NOMO-1 (cell line): ENCODE measurements at regions not wholly inside any gene's neighbourhood (a gene's known extent, or its start where the extent isn't known, plus 50 kb on each side); places are given as distances from the start of the nearest gene placed in this dataset.
"Not testable (repeated sequence)": the region's sequence is repeated elsewhere in the genome, so short reads cannot be mapped to it uniquely, and the experiment has no call there.

ENCODE experiments used
- DNase-seq, 2 experiments: peaks; one replicate each; lab custom pipeline; 2025; ENCODE audit not compliant: unreplicated experiment in 2 of 2; lab: John Stamatoyannopoulos, UW

GRCh38 chr2:121142452-121142851, 142.6 kb downstream of the TFCP2L1 start:
- DNase-seq, result no peak

DNA sequence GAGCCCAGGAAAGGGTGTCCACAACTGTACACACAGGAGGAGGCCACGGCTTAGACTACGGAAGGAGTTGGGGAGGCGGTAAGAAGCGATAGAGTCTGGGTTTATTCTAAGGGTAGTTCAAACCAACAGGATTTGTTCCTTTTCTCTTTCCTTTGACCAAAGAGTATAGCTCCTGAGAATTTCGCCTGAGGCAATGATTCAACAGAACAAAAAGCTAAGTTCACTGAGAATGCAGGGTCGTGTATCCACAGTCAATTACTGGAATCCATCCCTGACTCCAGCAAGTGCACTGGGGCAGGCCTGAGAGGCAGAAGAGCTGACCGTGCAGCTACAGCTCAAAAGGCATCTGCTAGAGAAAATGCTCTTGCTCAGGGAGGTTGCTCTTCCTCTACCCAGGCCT, 140.9 kb downstream of the TFCP2L1 start:
- no peak for DNase-seq

DNA sequence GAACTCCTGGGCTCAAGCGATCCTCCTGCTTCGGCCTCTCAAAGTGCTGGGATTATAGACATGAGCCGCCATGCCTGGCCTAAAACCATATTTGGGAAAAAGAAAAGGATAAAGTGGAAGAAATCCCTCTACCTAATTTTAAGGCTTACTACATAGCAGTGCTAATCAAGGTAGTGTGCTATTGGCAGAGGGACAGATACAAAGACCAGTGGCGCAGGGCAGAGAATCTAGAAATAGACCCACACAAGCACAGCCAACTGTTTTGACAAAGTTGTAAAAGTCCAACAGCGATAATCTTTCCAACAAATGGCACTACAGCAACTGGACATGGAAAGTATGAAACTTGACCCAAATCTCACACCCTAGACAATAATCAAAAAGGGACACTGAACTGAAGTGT, 138.4 kb downstream of the TFCP2L1 start:
- no peak for DNase-seq

DNA sequence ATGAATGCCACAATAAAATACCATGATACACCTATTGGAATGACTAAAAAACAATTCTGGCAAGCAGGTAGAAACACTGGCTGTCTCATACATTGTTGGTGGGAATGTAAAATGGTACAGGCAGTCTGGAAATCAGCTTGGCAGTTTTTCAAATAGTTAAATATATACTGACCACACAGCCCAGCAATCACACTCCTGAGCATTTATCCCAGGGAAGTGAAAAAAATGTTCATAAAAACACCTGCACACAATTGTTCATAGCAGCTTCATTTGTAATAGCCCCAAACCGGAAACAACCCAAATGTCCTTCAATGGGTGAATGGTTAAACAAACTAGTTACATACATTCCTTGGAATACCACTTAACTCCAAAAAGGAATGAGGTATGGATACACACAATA, 137.2 kb downstream of the TFCP2L1 start:
- no peak for DNase-seq

DNA sequence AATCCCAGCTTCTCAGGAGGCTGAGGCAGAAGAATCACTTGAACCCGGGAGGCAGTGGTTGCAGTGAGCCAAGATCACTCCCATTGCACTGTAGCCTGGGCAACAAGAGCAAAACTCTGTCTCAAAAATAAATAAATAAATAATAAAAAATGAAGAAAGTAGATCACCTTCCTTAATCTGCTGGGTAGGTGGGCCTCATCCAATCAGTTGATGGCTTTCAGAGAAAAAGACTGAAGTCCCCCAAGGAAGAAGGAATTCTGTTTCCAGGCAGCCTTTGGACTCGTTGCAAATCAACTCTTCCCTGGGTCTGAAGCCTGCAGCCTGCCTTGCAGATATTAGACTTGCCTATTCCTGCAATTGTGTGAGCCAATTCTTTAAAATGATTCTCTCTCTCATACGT, 136.5 kb downstream of the TFCP2L1 start:
- no peak for DNase-seq

GRCh38 chr2:121149384-121149783, 135.6 kb downstream of the TFCP2L1 start:
- no peak for DNase-seq

DNA sequence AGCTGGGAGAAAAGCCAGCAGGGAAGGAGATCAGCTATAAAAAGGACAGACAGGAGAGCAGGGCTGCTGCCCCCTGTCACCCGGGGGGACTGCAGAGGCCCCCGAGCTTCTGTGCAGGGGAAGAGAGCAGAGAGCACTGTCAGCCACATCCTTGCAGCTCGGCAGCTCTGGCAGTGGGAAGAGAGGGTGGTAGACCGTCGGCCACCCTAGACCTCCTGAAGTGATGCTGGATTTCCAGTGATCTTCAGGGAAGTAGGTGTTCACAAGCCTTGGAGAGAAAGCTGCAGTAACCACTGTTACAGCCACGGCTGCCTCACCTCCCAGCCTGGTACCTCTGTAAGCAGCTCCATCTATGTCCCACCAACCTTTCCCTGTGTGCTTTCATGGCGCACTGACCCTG, 134.9 kb downstream of the TFCP2L1 start:
- no peak for DNase-seq

DNA sequence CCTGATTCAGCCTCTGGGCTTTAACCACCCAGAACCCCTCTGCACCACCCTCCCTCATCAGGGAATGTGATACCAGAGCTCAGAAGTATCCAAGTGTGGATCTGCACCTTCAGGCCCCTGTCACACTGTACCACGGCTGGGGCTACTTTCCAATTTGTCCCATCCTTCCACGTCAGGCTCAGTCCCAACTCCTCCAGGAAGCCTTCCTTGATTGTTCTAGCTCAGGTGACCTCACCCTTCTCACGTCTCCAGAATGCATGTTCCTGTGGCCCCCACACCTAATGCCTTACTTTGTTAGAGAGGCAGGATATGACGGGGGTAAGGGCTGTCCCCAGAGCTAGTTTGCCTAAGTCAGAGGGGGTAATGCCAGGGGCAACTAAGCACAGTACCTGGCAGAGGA, 134.3 kb downstream of the TFCP2L1 start:
- DNase-seq, result no peak

DNA sequence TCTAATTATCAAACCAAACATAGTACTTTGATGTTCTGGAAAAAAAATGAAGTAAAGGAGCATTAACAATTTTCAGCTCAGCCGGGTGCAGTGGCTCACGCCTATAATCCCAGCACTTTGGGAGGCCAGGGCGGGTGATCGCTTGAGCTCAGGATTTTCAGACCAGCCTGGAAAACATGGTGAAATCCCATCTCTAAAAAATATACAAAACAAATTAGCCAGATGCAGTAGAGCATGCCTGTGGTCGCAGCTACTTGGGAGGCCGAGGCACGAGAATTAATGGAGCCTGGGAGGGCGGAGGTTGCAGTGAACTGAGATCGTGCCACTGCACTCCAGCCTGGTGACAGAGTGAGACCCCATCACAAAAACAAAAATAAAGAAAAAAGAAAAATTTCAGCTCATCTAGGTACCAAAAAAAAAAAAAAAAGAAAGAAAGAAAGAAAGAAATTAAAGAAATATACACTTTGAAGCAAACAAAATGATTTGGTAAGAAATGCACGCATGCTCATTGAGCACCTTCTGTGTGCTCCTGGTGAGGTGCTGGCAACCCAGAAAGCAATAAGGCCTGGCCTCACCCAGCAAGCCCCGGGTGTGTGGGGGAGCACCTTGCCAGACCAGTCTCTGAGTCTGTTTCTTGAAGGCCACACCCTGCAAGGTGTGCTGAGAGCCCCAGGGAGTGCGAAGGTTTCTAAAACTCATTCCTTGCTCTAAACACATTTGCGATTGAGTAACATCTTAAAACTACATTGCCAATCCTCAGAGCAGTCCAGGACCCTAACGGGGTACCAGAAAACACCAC, 133.5 kb downstream of the TFCP2L1 start:
- no peak for DNase-seq

DNA sequence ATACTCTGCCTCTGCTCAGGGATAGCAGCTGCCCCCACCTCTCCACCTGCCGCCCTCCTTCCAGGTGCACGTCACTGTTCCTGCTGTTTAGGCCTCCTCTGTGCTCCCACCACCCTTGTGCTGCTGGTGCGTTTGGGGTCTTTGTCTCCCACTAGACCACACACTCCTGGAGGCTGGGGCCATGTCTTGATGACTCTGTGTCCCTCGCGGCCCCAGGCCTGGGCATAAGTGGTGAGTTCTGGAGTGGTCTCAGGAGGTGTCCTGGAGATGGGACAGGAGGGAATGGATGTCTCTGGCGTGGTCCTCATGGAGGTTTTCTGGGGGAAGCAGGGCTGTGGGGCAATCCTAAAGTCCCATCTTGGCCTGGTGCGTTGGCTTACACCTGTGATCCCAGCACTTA, 132.1 kb downstream of the TFCP2L1 start:
- no peak for DNase-seq

DNA sequence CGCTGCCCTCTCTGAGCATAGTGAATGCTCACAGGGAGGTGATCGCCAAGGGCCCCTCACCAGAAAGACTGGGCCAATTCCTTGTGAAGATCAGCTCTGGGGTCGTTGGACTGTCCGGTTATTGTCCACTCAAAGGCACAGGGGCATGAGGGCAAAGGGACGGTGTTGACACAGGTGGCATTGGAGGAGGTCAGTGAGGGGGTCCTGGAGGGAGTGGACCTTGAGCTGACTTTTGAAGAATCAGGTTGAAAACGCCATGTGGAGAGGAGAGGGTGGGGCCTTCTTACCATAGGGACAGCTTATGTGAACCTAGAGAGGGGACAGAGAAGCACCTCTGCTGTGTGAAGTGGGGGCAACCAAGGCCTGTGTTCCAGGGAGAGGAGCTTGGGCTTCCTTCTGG, 131.5 kb downstream of the TFCP2L1 start:
- no peak for DNase-seq

GRCh38 chr2:121155502-121156056, 129.4 kb downstream of the TFCP2L1 start:
- no peak for DNase-seq

GRCh38 chr2:121157481-121157880, 127.5 kb downstream of the TFCP2L1 start:
- not testable (repeated sequence) for DNase-seq

DNA sequence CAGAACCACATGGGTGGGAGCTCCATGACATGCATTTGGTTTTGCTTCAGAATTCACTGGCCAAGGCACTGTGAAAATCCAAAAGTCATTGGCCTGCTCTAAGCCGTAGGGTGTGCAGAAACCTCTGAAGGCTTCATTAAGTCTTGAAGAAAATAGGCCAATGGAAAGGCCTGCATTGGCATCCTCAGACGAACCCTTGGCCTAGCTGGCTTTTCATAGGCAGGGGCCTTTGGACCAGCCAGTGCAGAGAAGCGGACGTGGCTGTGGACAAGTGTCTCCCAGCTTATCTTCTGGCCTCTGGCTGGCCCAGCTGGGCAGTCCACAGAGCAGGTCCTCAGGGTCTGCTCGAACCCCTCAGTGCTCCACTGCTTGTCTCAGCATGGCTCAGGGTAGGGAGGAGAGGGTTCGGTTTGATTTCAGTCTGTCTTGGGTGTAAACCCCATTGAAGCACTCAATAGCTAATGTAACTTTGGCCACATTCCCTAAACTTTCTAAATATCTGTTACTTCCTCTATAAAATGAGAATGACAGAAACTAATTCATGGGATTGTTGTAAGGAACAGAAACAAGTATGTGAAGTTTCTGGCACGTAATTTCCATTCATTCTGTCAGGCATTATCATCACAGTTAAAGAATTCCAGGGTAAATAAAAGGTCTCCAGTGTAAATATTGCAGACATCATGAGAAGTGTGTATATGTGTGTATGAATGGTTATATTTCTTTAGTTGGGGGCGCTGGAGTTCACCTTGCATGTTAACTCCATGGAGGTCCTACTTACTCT, 125.5 kb downstream of the TFCP2L1 start:
- no peak for DNase-seq

DNA sequence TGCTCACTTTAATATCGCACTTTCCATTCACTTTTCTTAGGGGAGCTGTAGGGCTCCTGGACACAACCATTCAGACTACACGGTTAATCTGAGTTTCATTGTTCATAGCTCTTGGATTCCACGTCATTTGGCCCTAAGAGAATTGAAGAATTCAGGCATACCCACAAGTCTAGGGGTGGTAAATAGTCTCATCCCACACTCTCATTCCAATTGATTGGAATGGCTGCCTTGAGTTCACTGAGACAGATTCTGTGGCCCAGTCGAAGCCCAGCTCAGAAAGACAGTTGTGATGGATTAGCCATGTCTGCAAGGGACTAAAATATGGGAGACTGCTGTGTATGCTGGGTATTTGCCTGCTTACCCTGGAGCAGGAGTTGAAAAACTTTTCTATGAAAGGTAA, 124.6 kb downstream of the TFCP2L1 start:
- DNase-seq, result no peak

GRCh38 chr2:121161272-121161671, 123.7 kb downstream of the TFCP2L1 start:
- DNase-seq, result no peak

DNA sequence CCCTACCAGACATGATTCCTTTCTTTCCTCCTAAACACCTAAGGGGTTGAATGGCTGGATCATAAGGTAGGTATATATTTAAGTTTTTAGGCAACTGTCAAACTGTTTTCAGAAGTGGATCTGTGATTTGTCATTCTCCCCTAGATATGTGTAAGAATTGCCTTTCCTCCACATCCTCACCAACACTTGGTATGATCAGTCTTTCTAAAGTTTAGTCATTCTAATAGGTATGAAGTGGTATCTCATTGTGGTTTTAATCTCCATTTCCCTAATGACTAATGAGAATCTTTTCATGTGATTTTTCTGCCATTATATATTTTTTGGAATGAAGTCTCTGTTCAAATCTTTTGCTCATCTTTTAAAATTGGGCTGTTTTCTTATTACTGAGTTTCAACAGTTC, 122.1 kb downstream of the TFCP2L1 start:
- no peak for DNase-seq

DNA sequence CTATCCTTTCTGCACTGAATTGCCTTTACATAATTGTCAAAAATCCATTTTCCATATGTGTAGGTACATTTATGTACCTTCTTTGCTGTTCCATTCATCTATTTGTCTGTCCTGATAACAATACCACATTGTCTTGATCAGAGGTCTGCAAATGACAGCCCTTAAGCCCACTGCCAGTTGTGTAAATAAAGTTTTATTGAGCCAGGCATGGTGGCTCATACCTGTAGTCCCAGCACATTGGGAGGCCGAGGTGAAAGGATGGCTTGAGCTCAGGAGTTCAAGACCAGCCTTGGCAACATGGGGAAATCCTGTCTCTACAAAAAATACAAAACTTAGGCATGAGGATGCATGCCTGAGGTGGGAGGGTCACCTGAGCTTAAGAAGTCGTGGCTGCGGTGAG, 121.0 kb downstream of the TFCP2L1 start:
- no peak for DNase-seq

DNA sequence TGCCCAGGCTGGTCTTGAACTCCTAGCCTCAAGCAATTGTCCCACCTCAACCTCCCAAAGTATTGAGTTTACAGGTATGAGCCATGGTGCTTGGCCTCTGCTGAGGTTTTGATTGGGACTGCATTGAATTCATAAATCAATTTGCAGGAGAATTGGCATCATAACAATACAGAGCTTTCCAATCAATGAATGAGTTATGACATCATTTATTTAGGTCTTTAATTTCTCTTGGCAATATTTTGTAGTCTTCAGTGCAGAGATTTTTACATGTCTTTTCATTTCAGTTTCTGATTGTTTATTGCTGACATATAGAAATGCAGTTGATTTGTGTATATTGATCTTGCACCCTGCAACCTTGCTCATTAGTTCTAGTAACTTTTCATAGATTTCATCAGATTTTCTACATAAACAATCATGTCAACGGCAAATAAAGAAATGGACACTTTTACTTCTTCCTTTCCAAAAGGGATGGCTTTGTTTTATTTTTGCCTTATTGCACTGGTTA, 119.9 kb downstream of the TFCP2L1 start:
- DNase-seq, result no peak
